HG03108 (cell line): ENCODE measurements at regions not wholly inside any gene's neighbourhood (a gene's known extent, or its start where the extent isn't known, plus 50 kb on each side); places are given as distances from the start of the nearest gene placed in this dataset.
"Not testable (repeated sequence)": the region's sequence is repeated elsewhere in the genome, so short reads cannot be mapped to it uniquely, and the experiment has no call there.

Source experiments
- ATAC-seq: cut with Tn5 transposase; IDR thresholded peaks from one replicate; pipeline ENCODE4 v1.9.1; 2021; ENCODE audit warnings: moderate library complexity; ENCODE audit not compliant: unreplicated experiment

DNA sequence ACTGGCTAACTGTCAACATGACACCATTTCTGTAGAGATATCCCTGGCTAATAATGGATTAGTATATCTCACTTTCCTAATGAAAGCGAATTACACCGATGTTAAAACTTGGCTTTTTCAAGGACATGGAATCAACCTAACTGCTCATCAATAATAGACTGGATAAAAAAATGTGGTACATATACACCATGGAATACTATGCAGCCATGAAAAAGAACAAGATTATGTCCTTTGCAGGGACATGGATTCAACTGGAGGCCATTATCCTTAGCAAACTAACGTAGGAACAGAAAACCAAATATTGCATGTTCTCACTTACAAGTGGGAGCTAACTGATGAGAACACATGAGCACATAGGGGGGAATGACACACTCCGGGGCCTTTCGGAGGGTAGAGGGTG lies 62.6 kb downstream of the ZIC1 start:
- no peak for ATAC-seq

DNA sequence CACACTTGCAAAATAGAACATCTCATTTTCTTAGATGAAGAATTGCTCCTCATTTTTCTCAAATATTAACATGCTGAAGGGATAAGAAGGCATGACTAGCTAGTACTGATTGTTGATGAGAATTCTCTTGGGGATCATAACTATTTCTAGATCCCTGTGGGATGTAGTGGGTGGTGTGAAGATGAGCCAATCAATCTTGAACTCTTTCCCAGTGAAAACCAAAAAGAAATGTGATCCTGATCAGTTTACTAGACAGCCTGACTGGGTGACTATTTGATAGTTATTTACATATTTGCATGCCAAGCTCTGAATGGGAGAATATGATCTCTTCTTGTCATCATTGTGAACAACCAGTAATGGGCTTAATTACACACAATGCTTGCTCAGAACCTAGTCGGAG lies 63.7 kb downstream of the ZIC1 start:
- ATAC-seq, result no peak

DNA sequence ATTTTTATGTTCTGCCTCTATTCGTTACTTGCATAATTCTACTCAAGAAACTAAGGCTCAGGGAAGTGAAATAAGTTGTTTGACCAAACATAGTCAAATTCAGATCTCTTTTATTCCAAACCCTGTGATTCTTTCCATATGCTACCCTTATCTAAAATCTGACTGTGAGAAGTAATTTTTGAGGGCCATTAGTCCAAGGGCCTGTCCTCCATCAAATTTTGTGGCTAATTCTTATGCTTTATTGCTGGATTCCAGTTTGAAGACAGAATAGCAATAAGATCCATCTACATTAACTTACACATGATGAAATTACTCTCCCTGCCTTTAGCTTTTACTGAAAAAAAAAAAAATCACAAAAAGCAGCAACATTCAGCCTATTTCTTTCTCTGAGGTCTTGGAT lies 74.0 kb downstream of the ZIC1 start:
- no peak for ATAC-seq

DNA sequence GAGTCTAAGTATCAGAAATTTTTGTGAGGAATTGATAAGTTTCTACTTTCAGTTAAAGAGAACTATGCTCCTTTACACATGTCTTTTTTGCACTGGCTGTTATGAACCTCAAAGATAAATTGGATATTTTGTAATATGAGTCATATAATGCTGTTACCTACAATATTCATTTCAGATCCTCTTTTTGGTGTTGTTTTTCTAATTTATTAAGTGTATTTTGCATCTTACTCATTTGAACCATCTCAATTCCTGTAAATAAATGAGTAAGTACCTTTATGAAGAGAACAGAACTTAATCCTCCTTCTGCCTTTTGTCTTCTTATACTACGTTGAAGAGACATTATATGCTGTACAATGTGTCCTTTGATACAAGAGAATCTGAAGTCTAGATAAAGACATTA lies 74.4 kb downstream of the ZIC1 start:
- ATAC-seq, result no peak

DNA sequence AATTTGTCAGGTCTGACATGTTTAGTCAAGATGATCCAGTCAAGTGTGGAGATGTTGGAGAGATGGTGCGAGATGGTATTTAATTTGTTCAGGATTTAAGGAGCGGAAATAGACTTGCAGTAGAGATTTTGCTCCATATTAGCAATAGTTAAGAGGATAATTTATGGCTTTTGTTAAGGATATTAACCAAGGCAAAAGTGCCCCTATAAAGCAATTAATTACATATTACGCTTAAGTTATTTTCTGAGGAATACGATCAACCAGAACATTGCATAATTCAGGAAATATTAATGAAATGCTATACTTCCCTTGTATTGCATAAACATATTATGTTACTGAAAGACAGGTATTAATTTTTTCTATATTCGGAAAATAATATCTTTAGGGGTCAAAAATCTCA lies 83.9 kb downstream of the ZIC1 start:
- no peak for ATAC-seq

GRCh38 chr3:147493666-147494065 lies 84.5 kb downstream of the ZIC1 start:
- no peak for ATAC-seq

- ATAC-seq, result no peak
These were observed 88.1 kb downstream of the ZIC1 start for GRCh38 chr3:147497286-147497685.

GRCh38 chr3:147507638-147508286 lies 98.6 kb downstream of the ZIC1 start:
- no peak for ATAC-seq

GRCh38 chr3:147509448-147509847 lies 100.3 kb downstream of the ZIC1 start:
- no peak for ATAC-seq

GRCh38 chr3:147513785-147514184 lies 104.6 kb downstream of the ZIC1 start:
- ATAC-seq, result no peak

DNA sequence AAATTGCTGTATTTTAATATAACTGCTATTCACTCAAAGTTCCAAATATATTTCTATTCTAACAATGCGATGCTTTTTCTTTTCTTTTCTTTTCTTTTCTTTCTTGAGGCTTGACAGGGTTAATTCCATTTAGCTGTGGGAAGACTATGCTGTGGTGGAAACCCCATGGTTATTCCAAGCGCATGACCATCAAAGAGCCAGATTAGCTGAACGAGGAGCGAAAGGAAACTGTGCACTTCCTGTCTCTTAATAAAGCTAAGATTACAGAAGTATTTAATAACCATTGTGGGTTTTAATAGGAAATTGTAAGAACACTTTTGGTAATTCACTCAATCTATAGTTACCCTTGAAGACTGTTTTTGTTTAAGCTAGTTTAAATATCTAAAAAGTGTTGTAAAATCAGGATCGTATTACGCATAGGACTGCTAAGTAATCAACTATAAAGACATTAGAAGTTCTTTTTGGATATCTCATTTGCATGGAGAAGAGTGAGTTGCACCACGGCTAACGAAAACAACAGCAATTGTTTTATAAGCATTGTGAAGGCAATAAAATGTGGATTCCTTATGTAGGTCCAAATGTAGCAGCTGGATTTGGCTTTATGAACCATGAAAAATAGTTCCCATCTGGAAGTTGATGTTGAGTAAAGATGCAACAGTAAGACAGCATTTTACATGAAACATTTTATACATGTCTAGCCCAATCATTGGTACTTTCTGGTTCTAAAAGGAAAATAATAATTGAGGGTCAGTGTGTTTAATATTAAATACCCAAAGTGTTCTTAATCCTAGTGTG lies 105.4 kb downstream of the ZIC1 start:
- no peak for ATAC-seq

DNA sequence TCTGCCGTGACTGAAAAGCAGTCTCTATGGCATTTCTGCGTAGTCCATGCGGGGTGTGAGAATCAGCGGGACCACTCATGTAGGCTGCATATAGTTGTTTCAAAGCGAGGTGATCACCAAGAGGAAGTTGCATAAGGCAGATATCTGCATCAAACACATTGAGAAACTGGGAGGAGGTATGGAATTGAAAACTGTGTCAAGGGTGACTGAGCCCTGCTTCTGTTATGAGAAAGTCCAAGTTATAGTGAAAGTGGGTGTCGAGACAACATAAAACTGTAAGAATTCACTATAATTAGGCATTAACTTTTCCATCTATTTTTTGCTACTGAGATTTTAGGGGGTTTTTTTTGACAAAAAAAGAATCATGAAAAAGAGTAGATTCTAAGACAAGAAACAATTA lies 109.3 kb downstream of the ZIC1 start:
- no peak for ATAC-seq

DNA sequence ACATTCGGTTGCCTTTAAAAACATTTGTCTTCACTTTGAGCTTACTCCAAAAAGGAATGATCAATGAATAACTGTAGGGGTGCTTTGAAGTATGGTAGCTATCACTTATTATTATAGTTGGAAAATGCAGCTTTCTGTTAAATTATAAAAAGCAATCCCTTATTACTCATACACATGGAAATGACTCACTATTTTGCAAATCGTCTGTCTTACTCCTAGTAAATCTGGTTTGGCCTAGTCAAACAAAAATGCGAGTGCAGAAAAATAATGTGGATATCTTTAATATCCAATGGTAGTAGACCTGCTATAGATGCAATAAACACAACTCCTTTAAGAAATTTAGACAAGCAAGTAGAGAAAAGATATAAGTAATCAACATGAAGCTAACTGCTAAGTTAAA lies 112.5 kb downstream of the ZIC1 start:
- no peak for ATAC-seq

GRCh38 chr3:147522780-147523179 lies 113.6 kb downstream of the ZIC1 start:
- ATAC-seq, result not testable (repeated sequence)

DNA sequence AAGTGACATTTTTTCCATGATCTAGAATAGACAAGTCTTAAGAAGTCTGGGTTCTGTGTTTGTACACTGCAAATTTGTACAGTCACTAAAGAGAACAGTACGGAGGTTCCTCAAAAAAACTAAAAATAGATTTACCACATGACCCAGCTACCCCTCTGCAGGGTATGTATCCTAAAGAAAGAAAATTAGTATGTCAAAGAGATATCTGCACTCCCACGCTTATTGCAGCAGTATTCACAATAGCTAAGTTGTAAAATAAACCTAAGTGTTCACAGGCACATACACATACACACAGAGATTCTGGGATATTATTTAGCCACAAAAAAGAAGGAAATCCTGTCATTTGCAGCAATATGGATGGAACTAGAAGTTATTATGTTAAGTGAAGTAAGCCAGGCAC lies 120.4 kb downstream of the ZIC1 start:
- no peak for ATAC-seq

DNA sequence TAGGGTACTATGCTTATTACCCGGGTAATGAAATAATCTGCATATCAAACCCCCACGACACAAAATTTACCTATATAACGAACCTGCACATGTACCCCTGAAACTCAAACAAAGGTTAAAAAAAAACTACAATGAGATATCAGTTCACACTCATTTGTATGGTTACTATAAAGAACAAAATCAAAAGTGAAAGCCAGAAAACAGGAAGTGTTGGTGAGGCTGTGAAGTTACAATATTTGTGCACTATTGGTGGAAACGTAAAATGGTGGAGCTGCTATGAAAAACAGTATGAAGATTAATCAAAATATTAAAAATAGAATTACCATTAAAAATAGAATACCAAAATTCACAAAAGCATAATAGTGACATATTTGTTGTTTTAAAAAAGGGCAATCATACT lies 128.9 kb downstream of the ZIC1 start:
- ATAC-seq, result no peak

DNA sequence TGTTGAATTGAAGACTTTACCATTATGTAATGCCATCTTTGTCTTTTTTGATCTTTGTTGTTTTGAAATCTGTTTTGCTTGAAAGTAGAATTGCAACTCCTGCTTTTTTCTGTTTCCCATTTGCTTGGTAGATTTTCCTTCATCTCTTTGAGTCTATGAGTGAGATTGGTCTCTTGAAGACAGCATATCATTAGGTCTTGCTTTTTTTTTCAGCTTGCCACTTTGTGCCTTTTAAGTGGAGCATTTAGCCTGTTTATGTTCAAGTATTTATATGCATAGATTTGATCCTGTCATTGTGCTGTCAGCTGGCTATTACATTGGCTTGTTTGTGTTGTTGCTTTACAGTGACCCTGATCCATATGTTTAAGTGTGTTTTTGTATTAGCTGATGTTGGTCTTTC lies 131.8 kb downstream of the ZIC1 start:
- no peak for ATAC-seq

DNA sequence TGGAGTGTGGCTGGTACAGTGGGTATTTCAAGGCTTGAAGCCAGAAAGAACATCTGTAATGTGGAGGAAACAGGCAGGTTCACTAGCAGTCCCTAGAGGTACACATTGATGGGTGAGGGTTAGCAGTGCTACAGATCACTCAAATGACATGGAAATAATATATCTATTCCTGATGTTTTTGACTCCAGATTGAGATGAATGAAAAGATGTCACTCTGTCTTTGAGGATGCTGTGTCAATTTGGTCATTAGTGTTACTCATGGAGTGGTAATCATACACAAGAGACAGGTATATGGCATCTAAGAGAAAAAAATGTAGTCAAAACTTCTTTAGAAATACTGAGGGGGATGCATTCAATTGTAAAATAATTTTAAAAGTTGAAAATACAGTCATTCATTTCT lies 135.1 kb downstream of the ZIC1 start:
- no peak for ATAC-seq

DNA sequence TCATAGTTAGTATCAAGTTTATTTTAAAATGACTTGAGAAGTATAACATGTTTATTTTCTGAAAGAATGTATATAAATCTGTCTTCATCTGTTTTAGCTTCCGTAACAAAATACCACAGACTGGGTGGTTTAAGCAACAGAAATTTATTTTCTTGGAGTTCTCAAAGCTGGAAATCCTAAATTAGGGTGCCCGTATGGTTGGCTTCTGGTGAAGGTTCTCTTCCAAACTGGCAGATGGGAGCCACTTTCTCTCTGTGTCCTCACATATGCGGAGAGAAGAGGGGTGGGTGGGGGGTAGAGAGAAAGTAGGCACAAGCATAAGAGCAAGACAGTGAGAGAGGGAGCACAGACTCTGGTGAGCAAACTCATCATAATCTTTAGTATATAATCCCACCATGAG lies 142.3 kb downstream of the ZIC1 start:
- no peak for ATAC-seq

DNA sequence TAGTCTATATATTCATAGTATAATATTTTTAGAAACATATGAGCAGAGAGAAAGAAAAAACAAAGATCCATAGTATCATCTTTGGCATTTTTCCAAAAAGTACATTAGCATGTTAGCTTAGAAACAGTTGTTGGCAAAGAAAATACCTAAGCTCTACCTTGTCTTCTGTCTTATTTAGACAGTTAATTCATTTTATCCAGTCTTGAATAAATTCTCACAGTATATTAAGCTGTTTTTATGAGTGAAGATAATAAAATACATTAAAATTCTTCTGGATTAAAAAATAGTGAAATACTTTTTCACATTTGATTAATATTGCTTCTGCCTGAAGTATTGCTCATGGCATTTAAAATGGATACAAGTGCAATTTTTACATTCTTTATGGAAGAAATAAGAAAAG lies 145.2 kb downstream of the ZIC1 start:
- no peak for ATAC-seq

DNA sequence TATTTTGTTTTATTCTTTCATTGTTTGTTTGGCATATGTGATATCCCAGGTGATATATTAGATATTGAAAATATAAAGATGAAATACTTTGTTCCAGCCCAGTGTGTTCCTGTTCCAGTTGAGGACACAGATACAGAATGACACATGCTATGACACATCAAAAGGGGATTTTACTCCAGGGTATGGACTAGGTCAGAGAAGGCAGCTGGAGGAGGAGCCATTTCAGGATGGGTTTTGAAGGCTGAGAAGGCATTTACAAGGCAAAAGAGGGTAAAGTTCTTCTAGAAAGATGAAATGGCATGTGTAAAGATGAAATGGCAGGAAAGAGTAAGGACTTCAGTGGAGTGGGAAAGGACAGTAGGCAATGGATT lies 163.8 kb downstream of the ZIC1 start:
- ATAC-seq, result no peak

GRCh38 chr3:147574621-147575020 lies 165.5 kb downstream of the ZIC1 start:
- no peak for ATAC-seq

DNA sequence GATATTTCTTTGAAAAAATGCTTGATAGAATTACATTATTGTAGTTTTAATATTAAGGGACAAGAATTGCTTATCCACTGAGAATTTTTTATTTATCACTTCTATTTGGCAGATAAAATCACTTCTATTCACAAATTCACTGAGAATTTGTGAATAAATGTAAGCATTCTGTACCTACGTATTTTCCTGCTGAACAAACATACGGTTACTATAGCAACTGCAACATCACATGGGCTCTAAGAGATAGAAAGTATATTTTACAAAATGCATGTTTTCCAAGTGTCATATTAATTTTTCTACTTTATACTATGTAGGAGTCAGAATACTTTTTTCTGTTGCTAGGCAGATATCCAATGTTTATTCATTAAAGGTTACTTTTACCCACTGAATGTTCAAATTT lies 166.2 kb downstream of the ZIC1 start:
- no peak for ATAC-seq
